ENCODE measurements at regions not wholly inside any gene's neighbourhood (a gene's known extent, or its start where the extent isn't known, plus 50 kb on each side); places are given as distances from the start of the nearest gene placed in this dataset.

- DNase-seq: no peak
Measured at GRCh38 chr14:54216827-54217226, 180.0 kb upstream of the CDKN3 start.

GRCh38 chr14:54219261-54220070 lies 177.3 kb upstream of the CDKN3 start:
- DNase-seq: peak; percentile 12

GRCh38 chr14:54220071-54220703 lies 176.6 kb upstream of the CDKN3 start:
- no peak for DNase-seq

GRCh38 chr14:54220704-54221431 lies 175.9 kb upstream of the CDKN3 start:
- DNase-seq: no peak

GRCh38 chr14:54221432-54221803 lies 175.4 kb upstream of the CDKN3 start:
- no peak for DNase-seq

- DNase-seq: no peak
Measured at GRCh38 chr14:54221971-54222370, 174.8 kb upstream of the CDKN3 start.

- no peak for DNase-seq
Measured at GRCh38 chr14:54223831-54224402, 172.9 kb upstream of the CDKN3 start.

GRCh38 chr14:54225457-54226060 lies 171.2 kb upstream of the CDKN3 start:
- no peak for DNase-seq

GRCh38 chr14:54226103-54226502 lies 170.7 kb upstream of the CDKN3 start:
- no peak for DNase-seq

GRCh38 chr14:54226558-54226957 lies 170.2 kb upstream of the CDKN3 start:
- DNase-seq: no peak

GRCh38 chr14:54229136-54229535 lies 167.7 kb upstream of the CDKN3 start:
- DNase-seq: no peak

- no peak for DNase-seq
Measured at GRCh38 chr14:54230645-54231044, 166.2 kb upstream of the CDKN3 start.

GRCh38 chr14:54232735-54233134 lies 164.1 kb upstream of the CDKN3 start:
- DNase-seq: no peak

- DNase-seq: no peak
Measured at GRCh38 chr14:54241517-54241916, 155.3 kb upstream of the CDKN3 start.

- DNase-seq: no peak
Measured at GRCh38 chr14:54251356-54251755, 145.5 kb upstream of the CDKN3 start.

- DNase-seq: no peak
Measured at GRCh38 chr14:54252072-54252730, 144.6 kb upstream of the CDKN3 start.

- peak; percentile 22 for DNase-seq
Measured at GRCh38 chr14:54253195-54253947, 143.4 kb upstream of the CDKN3 start.

GRCh38 chr14:54256156-54256555 lies 140.7 kb upstream of the CDKN3 start:
- DNase-seq: no peak

- DNase-seq: no peak
Measured at GRCh38 chr14:54257424-54257823, 139.4 kb upstream of the CDKN3 start.

- DNase-seq: no peak
Measured at GRCh38 chr14:54258382-54258781, 138.4 kb upstream of the CDKN3 start.

GRCh38 chr14:54259821-54260220 lies 137.0 kb upstream of the CDKN3 start:
- DNase-seq: no peak

- no peak for DNase-seq
Measured at GRCh38 chr14:54261283-54261682, 135.5 kb upstream of the CDKN3 start.
